HG03025 (cell line): ENCODE measurements at regions not wholly inside any gene's neighbourhood (a gene's known extent, or its start where the extent isn't known, plus 50 kb on each side); places are given as distances from the start of the nearest gene placed in this dataset.

Experiments used
- ATAC-seq: cut with Tn5 transposase; IDR thresholded peaks from one replicate; pipeline ENCODE4 v1.9.1; 2021; ENCODE audit warnings: mild to moderate bottlenecking, moderate library complexity; ENCODE audit not compliant: unreplicated experiment, low FRiP score

- ATAC-seq = no peak
These were observed 145.5 kb upstream of the IRF2BP2 start for GRCh38 chr1:234755449-234755863.

- no peak for ATAC-seq
These were observed 144.0 kb upstream of the IRF2BP2 start for GRCh38 chr1:234753979-234754378.

- ATAC-seq = no peak
These were observed 142.9 kb upstream of the IRF2BP2 start for GRCh38 chr1:234752927-234753326.

- ATAC-seq = no peak
These were observed 141.7 kb upstream of the IRF2BP2 start for GRCh38 chr1:234751678-234752077.

- no peak for ATAC-seq
These were observed 141.1 kb upstream of the IRF2BP2 start for GRCh38 chr1:234750922-234751627.

GRCh38 chr1:234748713-234749112, 138.7 kb upstream of the IRF2BP2 start:
- ATAC-seq = no peak

GRCh38 chr1:234748066-234748465, 138.1 kb upstream of the IRF2BP2 start:
- no peak for ATAC-seq

GRCh38 chr1:234746798-234747196, 136.8 kb upstream of the IRF2BP2 start:
- no peak for ATAC-seq

- ATAC-seq = no peak
These were observed 136.1 kb upstream of the IRF2BP2 start for GRCh38 chr1:234745844-234746797.

GRCh38 chr1:234745276-234745675, 135.3 kb upstream of the IRF2BP2 start:
- no peak for ATAC-seq

- no peak for ATAC-seq
These were observed 134.0 kb upstream of the IRF2BP2 start for GRCh38 chr1:234743791-234744611.

GRCh38 chr1:234742622-234743021, 132.6 kb upstream of the IRF2BP2 start:
- ATAC-seq = no peak

GRCh38 chr1:234737967-234738314, 128.0 kb upstream of the IRF2BP2 start:
- no peak for ATAC-seq

GRCh38 chr1:234735916-234736315, 125.9 kb upstream of the IRF2BP2 start:
- no peak for ATAC-seq

GRCh38 chr1:234735476-234735875, 125.5 kb upstream of the IRF2BP2 start:
- no peak for ATAC-seq

- ATAC-seq = no peak
These were observed 124.9 kb upstream of the IRF2BP2 start for GRCh38 chr1:234734869-234735268.

GRCh38 chr1:234734412-234734835, 124.4 kb upstream of the IRF2BP2 start:
- ATAC-seq = no peak

GRCh38 chr1:234733427-234733826, 123.4 kb upstream of the IRF2BP2 start:
- no peak for ATAC-seq

GRCh38 chr1:234732671-234733390, 122.9 kb upstream of the IRF2BP2 start:
- ATAC-seq = no peak

- no peak for ATAC-seq
These were observed 122.3 kb upstream of the IRF2BP2 start for GRCh38 chr1:234732260-234732659.
